H9 (cell line): ENCODE measurements at regions not wholly inside any gene's neighbourhood (a gene's known extent, or its start where the extent isn't known, plus 50 kb on each side); places are given as distances from the start of the nearest gene placed in this dataset.

Source experiments
- DNase-seq: peaks from one replicate; pipeline ENCODE4 v3.0.0-alpha.2; 2017
- H2AFZ ChIP-seq: one replicate; pipeline ENCODE4 v1.6.1; 2013; ENCODE audit warnings: mild to moderate bottlenecking, low read length, control low read depth, moderate library complexity
- H2AK5ac ChIP-seq: 2 replicates; pipeline ENCODE4 v1.6.1; 2013; ENCODE audit warnings: low read length, control low read depth, mixed read lengths; ENCODE audit not compliant: insufficient read length
- H2BK120ac ChIP-seq: one replicate; pipeline ENCODE4 v1.6.1; 2013; ENCODE audit warnings: low read depth, mild to moderate bottlenecking, low read length, control low read depth, inconsistent platforms; ENCODE audit not compliant: poor library complexity, severe bottlenecking
- H2BK12ac ChIP-seq: 2 replicates; pipeline ENCODE4 v1.6.1; 2013; ENCODE audit warnings: low read length, control low read depth, mixed read lengths, low read depth; ENCODE audit not compliant: insufficient read length
- H2BK15ac ChIP-seq: 2 replicates; pipeline ENCODE4 v1.6.1; 2013; ENCODE audit warnings: low read depth, low read length, control low read depth
- H2BK20ac ChIP-seq: one replicate; pipeline ENCODE4 v1.6.1; 2013; ENCODE audit warnings: low read depth, mild to moderate bottlenecking, low read length, control low read depth, inconsistent platforms; ENCODE audit not compliant: poor library complexity, severe bottlenecking
- H2BK5ac ChIP-seq: 2 replicates; pipeline ENCODE4 v1.6.1; 2013; ENCODE audit warnings: low read length, control low read depth, mixed read lengths; ENCODE audit not compliant: insufficient read length
- H3K14ac ChIP-seq: 2 replicates; pipeline ENCODE4 v1.6.1; 2013; ENCODE audit warnings: low read length, control low read depth; ENCODE audit not compliant: insufficient read depth
- H3K18ac ChIP-seq: 2 replicates; pipeline ENCODE4 v1.6.1; 2013; ENCODE audit warnings: low read depth, mild to moderate bottlenecking, mixed read lengths, low read length, control low read depth; ENCODE audit not compliant: insufficient read length
- H3K23ac ChIP-seq: 2 replicates; pipeline ENCODE4 v1.6.1; 2013; ENCODE audit warnings: low read length, control low read depth, mixed read lengths, low read depth; ENCODE audit not compliant: insufficient read length
- H3K23me2 ChIP-seq: 2 replicates; pipeline ENCODE4 v1.6.1; 2013; ENCODE audit warnings: low read depth, mild to moderate bottlenecking, mixed read lengths, low read length, control low read depth; ENCODE audit not compliant: insufficient read length, poor library complexity, severe bottlenecking
- H3K27ac ChIP-seq: 2 replicates; pipeline ENCODE4 v1.5.1; 2013; ENCODE audit warnings: low read length, control low read depth, mixed read lengths, low read depth; ENCODE audit not compliant: insufficient read length
- H3K27me3 ChIP-seq: 2 replicates; pipeline ENCODE4 v1.6.1; 2013; ENCODE audit warnings: low read length, control low read depth, inconsistent platforms; ENCODE audit not compliant: insufficient read depth
- H3K4ac ChIP-seq: 2 replicates; pipeline ENCODE4 v1.6.1; 2013; ENCODE audit warnings: low read depth, mild to moderate bottlenecking, control low read depth, inconsistent platforms, low read length, moderate library complexity
- H3K4me1 ChIP-seq: 2 replicates; pipeline ENCODE4 v1.6.1; 2013; ENCODE audit warnings: low read length, control low read depth, inconsistent platforms; ENCODE audit not compliant: insufficient read depth
- H3K4me2 ChIP-seq: 2 replicates; pipeline ENCODE4 v1.6.1; 2013; ENCODE audit warnings: low read length, control low read depth, mixed read lengths; ENCODE audit not compliant: insufficient read length, insufficient read depth
- H3K56ac ChIP-seq: 2 replicates; pipeline ENCODE4 v1.6.1; 2013; ENCODE audit warnings: low read depth, mild to moderate bottlenecking, mixed read lengths, low read length, control low read depth; ENCODE audit not compliant: insufficient read length
- H3K79me1 ChIP-seq: 2 replicates; pipeline ENCODE4 v1.6.1; 2013; ENCODE audit warnings: low read depth, mild to moderate bottlenecking, moderate library complexity, low read length, control low read depth, inconsistent platforms; ENCODE audit not compliant: insufficient read depth, poor library complexity, severe bottlenecking
- H3K79me2 ChIP-seq: 2 replicates; pipeline ENCODE4 v1.6.1; 2013; ENCODE audit warnings: low read length, control low read depth, inconsistent platforms; ENCODE audit not compliant: insufficient read depth
- H3K9ac ChIP-seq: 2 replicates; pipeline ENCODE4 v1.6.1; 2013; ENCODE audit warnings: low read length, control low read depth, mixed read lengths; ENCODE audit not compliant: insufficient read length; ENCODE audit errors: extremely low read depth
- H3K9me3 ChIP-seq: one replicate; pipeline ENCODE4 v1.6.1; 2013; ENCODE audit warnings: low read depth, low read length, inconsistent platforms; ENCODE audit not compliant: control insufficient read depth
- H3T11ph ChIP-seq: one replicate; pipeline ENCODE4 v1.6.1; 2013; ENCODE audit warnings: mild to moderate bottlenecking, low read length, control low read depth, inconsistent platforms
- H4K20me1 ChIP-seq: one replicate; pipeline ENCODE4 v1.6.1; 2013; ENCODE audit not compliant: control insufficient read depth, insufficient read length, insufficient read depth
- H4K5ac ChIP-seq: 2 replicates; pipeline ENCODE4 v1.6.1; 2013; ENCODE audit warnings: low read depth, mild to moderate bottlenecking, mixed read lengths, low read length, control low read depth; ENCODE audit not compliant: insufficient read length
- H4K8ac ChIP-seq: replicated peaks from 2 replicates; pipeline ENCODE4 v1.6.1; 2013; ENCODE audit warnings: low read length, control low read depth, mixed read lengths, low read depth; ENCODE audit not compliant: insufficient read length
- H4K91ac ChIP-seq: 2 replicates; pipeline ENCODE4 v1.6.1; 2013; ENCODE audit warnings: low read depth, mild to moderate bottlenecking, moderate library complexity, mixed read lengths, low read length, control low read depth; ENCODE audit not compliant: insufficient read length
- H3K27ac Mint-ChIP-seq, 3 experiments: 2 replicates in 2 of 3; 3 replicates in 1 of 3; pipeline ENCODE4 v1.8.0; 2020 to 2021; ENCODE audit warnings: mixed read lengths in 3 of 3, mild to moderate bottlenecking in 1 of 3, moderate library complexity in 1 of 3
- H3K27me3 Mint-ChIP-seq: 2 replicates; pipeline ENCODE4 v1.8.0; 2021; ENCODE audit warnings: low read depth, mild to moderate bottlenecking, moderate library complexity, mixed read lengths
- H3K36me3 Mint-ChIP-seq, 3 experiments: 2 replicates in 2 of 3; 3 replicates in 1 of 3; pipeline ENCODE4 v1.8.0; 2020 to 2021; ENCODE audit warnings: low read depth in 3 of 3, mixed read lengths in 3 of 3; ENCODE audit not compliant: insufficient read depth in 1 of 3
- H3K4me1 Mint-ChIP-seq, 2 experiments: 2 replicates each; pipeline ENCODE4 v1.8.0; 2020; ENCODE audit warnings: mixed read lengths in 2 of 2
- H3K4me3 Mint-ChIP-seq, 2 experiments: 2 replicates in 1 of 2; 3 replicates in 1 of 2; pipeline ENCODE4 v1.8.0; 2020 to 2021; ENCODE audit warnings: mild to moderate bottlenecking in 2 of 2, mixed read lengths in 2 of 2, moderate library complexity in 1 of 2
- H3K9me3 Mint-ChIP-seq, 2 experiments: 2 replicates in 1 of 2; 3 replicates in 1 of 2; pipeline ENCODE4 v1.8.0; 2020; ENCODE audit warnings: mild to moderate bottlenecking in 2 of 2, mixed read lengths in 2 of 2, moderate library complexity in 1 of 2
- WGBS: extraction: QIAGEN DNeasy Blood & Tissue Kit; methylation state at CpG from one replicate; pipeline ENCODE4 v1.1.7; 2013; ENCODE audit warnings: missing lambda C conversion rate, low lambda C conversion rate, mixed read lengths; ENCODE audit not compliant: insufficient read length; ENCODE audit errors: extremely low coverage; 5-methylcytosine and 5-hydroxymethylcytosine counted together
- TF ChIP-seq, protein P1 (sequence below): fragments of 200-600 bp; sonication (generic); conservative IDR thresholded peaks from 3 replicates; pipeline ENCODE4 v1.8.0; 2021; ENCODE audit warnings: antibody characterized with exemption, mild to moderate bottlenecking

DNA sequence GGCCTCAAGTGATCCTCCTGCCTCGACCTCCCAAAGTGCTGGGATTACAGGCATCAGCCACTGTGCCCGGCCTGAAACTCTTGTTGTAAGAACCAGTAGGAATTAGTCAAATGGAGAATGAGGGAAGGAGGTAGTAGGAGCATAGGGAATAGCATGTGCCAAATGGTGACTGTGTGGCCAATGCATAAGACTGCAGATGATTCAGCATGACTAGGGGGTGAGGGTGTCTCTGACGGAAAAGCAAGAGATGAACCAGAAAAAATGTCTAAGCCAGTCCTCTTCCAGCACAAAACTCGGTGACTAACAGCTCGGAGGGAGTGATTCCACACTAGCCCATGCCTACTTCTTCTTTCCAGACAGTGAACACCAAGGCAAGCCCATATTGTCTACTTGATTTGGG lies 58.2 kb upstream of the DUSP21 start:
- Histone ChIP-seq H4K5ac (no peak overlapping the region), H3K4ac (no peak overlapping the region), H3K79me1 (no peaks in the 10 kb centered on the region), H2AFZ (no peak overlapping the region), H4K8ac (no peak overlapping the region), H3K9ac (no peak overlapping the region), H2BK5ac (no peak overlapping the region), H2BK120ac (no peak overlapping the region), H2BK20ac (no peak overlapping the region), H3K79me2 (no peaks in the 10 kb centered on the region), H3K23me2 (no peaks in the 10 kb centered on the region), H3K56ac (no peak overlapping the region), H3T11ph (no peak overlapping the region), H4K20me1 (no peaks in the 10 kb centered on the region), H3K27ac (no peak overlapping the region), H3K27me3 (no peaks in the 10 kb centered on the region), H3K4me2 (no peak overlapping the region), H3K14ac (no peak overlapping the region), H3K23ac (no peak overlapping the region), H3K9me3 (peaks cover 7% of the 10 kb centered on the region), H3K18ac (no peak overlapping the region), H3K4me1 (no peaks in the 10 kb centered on the region), H2BK12ac (no peak overlapping the region), H2BK15ac (no peak overlapping the region), H4K91ac (no peak overlapping the region), H2AK5ac (no peak overlapping the region)
- WGBS, result no CpG with 5 or more reads among the region's 5 CpGs
- H3K36me3 Mint-ChIP-seq, result no peaks in the 10 kb centered on the region
- H3K4me3 Mint-ChIP-seq, result no peak overlapping the region
- H3K4me1 Mint-ChIP-seq, result no peaks in the 10 kb centered on the region
- H3K27ac Mint-ChIP-seq, result peak overlapping the region in 1 of 3 experiments; percentile 59; a peak in 1 of 7 replicates
- no peaks in the 10 kb centered on the region for H3K27me3 Mint-ChIP-seq
- TF ChIP-seq, protein P1, sequence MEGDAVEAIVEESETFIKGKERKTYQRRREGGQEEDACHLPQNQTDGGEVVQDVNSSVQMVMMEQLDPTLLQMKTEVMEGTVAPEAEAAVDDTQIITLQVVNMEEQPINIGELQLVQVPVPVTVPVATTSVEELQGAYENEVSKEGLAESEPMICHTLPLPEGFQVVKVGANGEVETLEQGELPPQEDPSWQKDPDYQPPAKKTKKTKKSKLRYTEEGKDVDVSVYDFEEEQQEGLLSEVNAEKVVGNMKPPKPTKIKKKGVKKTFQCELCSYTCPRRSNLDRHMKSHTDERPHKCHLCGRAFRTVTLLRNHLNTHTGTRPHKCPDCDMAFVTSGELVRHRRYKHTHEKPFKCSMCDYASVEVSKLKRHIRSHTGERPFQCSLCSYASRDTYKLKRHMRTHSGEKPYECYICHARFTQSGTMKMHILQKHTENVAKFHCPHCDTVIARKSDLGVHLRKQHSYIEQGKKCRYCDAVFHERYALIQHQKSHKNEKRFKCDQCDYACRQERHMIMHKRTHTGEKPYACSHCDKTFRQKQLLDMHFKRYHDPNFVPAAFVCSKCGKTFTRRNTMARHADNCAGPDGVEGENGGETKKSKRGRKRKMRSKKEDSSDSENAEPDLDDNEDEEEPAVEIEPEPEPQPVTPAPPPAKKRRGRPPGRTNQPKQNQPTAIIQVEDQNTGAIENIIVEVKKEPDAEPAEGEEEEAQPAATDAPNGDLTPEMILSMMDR, result no peak
- H3K9me3 Mint-ChIP-seq, result peaks cover 54 to 58% of the 10 kb centered on the region in 2 experiments
- no peak for DNase-seq
